Heart left ventricle (tissue), 13 donors: ENCODE measurements at regions not wholly inside any gene's neighbourhood (a gene's known extent, or its start where the extent isn't known, plus 50 kb on each side); places are given as distances from the start of the nearest gene placed in this dataset.
"Not testable (repeated sequence)": the region's sequence is repeated elsewhere in the genome, so short reads cannot be mapped to it uniquely, and the experiment has no call there.

Experiments
- POLR2A ChIP-seq, 2 donors: fragments of 450-650 bp; IDR thresholded peaks; one replicate each; pipeline ENCODE4 v1.6.1; 2017; ENCODE audit warnings: antibody characterized with exemption in 2 of 2, mild to moderate bottlenecking in 2 of 2, moderate library complexity in 2 of 2
- TF ChIP-seq, protein P1 (sequence below), 12 donors: fragments of 200-600 bp; sonication (generic) in 4 of 12; IDR thresholded peaks; one replicate each; pipeline versions ENCODE4 v1.5.0 to v1.8.0; 2018 to 2022; ENCODE audit warnings: antibody characterized with exemption in 12 of 12, mild to moderate bottlenecking in 5 of 12
- donor health status: ischemic (EF 13 %, LVEDD 7.1; RV severe dilation, severe dysfunction).
- donor health status: DM: no; HTN: yes; CAD: no.
- donor health status: DM: no; HTN: no; CAD: no.
- donor health status: ischemic (EF 25% LVEDD 6.9; RV normal size, moderate dysfunction).
- donor health status: ischemic (EF 25% LVEDD 5.7; RV mildly dilated, moderate dysfunction).
- donor health status: ischemic (EF 35%, LVEDD 5.7; RV mildly dilated, moderate dysfunction).
- donor health status: nonischemic (EF 11% LVEDD 7.7; RV severe dilation, severe dysfunction).
- donor health status: DM: yes; HTN: yes; CAD: no.
- donor health status: PGD.
- donor health status: ischemic (EF 29% LVEDD 5.4; RV normal size, mild dysfunction).
- donor health status: nonischemic (EF 23%, LVEDD 6.1; RV moderate dilation, normal function).

- TF ChIP-seq POLR2A (IDR thresholded peaks at IDR 0.05): not testable (repeated sequence)
- TF ChIP-seq, protein P1, sequence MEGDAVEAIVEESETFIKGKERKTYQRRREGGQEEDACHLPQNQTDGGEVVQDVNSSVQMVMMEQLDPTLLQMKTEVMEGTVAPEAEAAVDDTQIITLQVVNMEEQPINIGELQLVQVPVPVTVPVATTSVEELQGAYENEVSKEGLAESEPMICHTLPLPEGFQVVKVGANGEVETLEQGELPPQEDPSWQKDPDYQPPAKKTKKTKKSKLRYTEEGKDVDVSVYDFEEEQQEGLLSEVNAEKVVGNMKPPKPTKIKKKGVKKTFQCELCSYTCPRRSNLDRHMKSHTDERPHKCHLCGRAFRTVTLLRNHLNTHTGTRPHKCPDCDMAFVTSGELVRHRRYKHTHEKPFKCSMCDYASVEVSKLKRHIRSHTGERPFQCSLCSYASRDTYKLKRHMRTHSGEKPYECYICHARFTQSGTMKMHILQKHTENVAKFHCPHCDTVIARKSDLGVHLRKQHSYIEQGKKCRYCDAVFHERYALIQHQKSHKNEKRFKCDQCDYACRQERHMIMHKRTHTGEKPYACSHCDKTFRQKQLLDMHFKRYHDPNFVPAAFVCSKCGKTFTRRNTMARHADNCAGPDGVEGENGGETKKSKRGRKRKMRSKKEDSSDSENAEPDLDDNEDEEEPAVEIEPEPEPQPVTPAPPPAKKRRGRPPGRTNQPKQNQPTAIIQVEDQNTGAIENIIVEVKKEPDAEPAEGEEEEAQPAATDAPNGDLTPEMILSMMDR (IDR thresholded peaks at IDR 0.05): not testable (repeated sequence)
Observed at GRCh38 chr15:26114128-26114527, 251.0 kb upstream of the ATP10A start.
